HG03575 (cell line): ENCODE measurements at regions not wholly inside any gene's neighbourhood (a gene's known extent, or its start where the extent isn't known, plus 50 kb on each side); places are given as distances from the start of the nearest gene placed in this dataset.

ENCODE experiments used
- ATAC-seq: cut with Tn5 transposase; IDR thresholded peaks from one replicate; pipeline ENCODE4 v1.9.1; 2021; ENCODE audit not compliant: unreplicated experiment, insufficient number of reproducible peaks, low FRiP score; ENCODE audit errors: extremely low read depth

GRCh38 chr6:113486199-113486598 lies 370.9 kb upstream of the MARCKS start:
- no peak for ATAC-seq

- no peak for ATAC-seq
Observed at GRCh38 chr6:113487489-113488058, 369.6 kb upstream of the MARCKS start.

- ATAC-seq: no peak
Observed at GRCh38 chr6:113488061-113488460, 369.1 kb upstream of the MARCKS start.

GRCh38 chr6:113488812-113489685 lies 368.1 kb upstream of the MARCKS start:
- no peak for ATAC-seq

- no peak for ATAC-seq
Observed at GRCh38 chr6:113489952-113490746, 367.0 kb upstream of the MARCKS start.

GRCh38 chr6:113491376-113491775 lies 365.8 kb upstream of the MARCKS start:
- no peak for ATAC-seq

- no peak for ATAC-seq
Observed at GRCh38 chr6:113493991-113494390, 363.2 kb upstream of the MARCKS start.

- ATAC-seq: no peak
Observed at GRCh38 chr6:113495521-113495920, 361.6 kb upstream of the MARCKS start.

- no peak for ATAC-seq
Observed at GRCh38 chr6:113496166-113496565, 361.0 kb upstream of the MARCKS start.

- no peak for ATAC-seq
Observed at GRCh38 chr6:113500221-113500620, 356.9 kb upstream of the MARCKS start.

GRCh38 chr6:113505084-113505699 lies 352.0 kb upstream of the MARCKS start:
- no peak for ATAC-seq

- ATAC-seq: no peak
Observed at GRCh38 chr6:113508249-113508648, 348.9 kb upstream of the MARCKS start.

- ATAC-seq: no peak
Observed at GRCh38 chr6:113511100-113511499, 346.0 kb upstream of the MARCKS start.

- no peak for ATAC-seq
Observed at GRCh38 chr6:113512576-113512975, 344.6 kb upstream of the MARCKS start.

- no peak for ATAC-seq
Observed at GRCh38 chr6:113513086-113513485, 344.1 kb upstream of the MARCKS start.

GRCh38 chr6:113522376-113522775 lies 334.8 kb upstream of the MARCKS start:
- no peak for ATAC-seq

- ATAC-seq: no peak
Observed at GRCh38 chr6:113524826-113525225, 332.3 kb upstream of the MARCKS start.

GRCh38 chr6:113526553-113526952 lies 330.6 kb upstream of the MARCKS start:
- no peak for ATAC-seq

- no peak for ATAC-seq
Observed at GRCh38 chr6:113526995-113527394, 330.1 kb upstream of the MARCKS start.
